Fibroblast of pulmonary artery (primary cell): ENCODE measurements at regions not wholly inside any gene's neighbourhood (a gene's known extent, or its start where the extent isn't known, plus 50 kb on each side); places are given as distances from the start of the nearest gene placed in this dataset.

Source experiments
- DNase-seq: peaks from one replicate; pipeline ENCODE4 v3.0.0-alpha.2; 2010; ENCODE audit warnings: low read depth
- H3K4me3 ChIP-seq: replicated peaks from 2 replicates; pipeline ENCODE4 v1.5.1; 2011; ENCODE audit warnings: low read depth, mild to moderate bottlenecking, control low read depth, low read length, moderate library complexity
- TF ChIP-seq, protein P1 (sequence below): IDR thresholded peaks from 2 replicates; pipeline ENCODE4 v1.5.1; 2011; ENCODE audit warnings: mild to moderate bottlenecking, control low read depth, low read length, inconsistent platforms; ENCODE audit errors: missing control alignments

DNA sequence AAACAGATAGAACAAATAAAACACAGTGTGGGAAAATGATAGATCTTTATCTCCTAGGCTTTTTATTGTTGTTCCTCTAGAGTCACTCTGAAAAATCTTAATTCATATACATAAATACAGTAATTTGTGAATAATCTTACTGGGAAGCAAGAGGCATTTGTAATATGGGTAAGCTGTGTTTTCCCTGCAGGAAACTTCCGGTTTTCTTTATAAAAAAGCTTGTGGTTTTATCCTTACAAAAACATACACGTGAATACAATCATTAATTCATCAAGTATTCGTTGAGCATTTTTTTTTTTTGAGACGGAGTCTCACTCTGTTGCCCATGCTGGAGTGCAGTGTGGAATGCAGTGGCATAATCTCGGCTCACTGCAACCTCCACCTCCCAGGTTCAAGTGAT, 1312.8 kb upstream of the ZEB2 start:
- TF ChIP-seq, protein P1, sequence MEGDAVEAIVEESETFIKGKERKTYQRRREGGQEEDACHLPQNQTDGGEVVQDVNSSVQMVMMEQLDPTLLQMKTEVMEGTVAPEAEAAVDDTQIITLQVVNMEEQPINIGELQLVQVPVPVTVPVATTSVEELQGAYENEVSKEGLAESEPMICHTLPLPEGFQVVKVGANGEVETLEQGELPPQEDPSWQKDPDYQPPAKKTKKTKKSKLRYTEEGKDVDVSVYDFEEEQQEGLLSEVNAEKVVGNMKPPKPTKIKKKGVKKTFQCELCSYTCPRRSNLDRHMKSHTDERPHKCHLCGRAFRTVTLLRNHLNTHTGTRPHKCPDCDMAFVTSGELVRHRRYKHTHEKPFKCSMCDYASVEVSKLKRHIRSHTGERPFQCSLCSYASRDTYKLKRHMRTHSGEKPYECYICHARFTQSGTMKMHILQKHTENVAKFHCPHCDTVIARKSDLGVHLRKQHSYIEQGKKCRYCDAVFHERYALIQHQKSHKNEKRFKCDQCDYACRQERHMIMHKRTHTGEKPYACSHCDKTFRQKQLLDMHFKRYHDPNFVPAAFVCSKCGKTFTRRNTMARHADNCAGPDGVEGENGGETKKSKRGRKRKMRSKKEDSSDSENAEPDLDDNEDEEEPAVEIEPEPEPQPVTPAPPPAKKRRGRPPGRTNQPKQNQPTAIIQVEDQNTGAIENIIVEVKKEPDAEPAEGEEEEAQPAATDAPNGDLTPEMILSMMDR, result no peak
- DNase-seq, result no peak
- H3K4me3 ChIP-seq, result no peak overlapping the region

GRCh38 chr2:145829931-145830330, 1310.0 kb upstream of the ZEB2 start:
- DNase-seq, result no peak
- no peak overlapping the region for H3K4me3 ChIP-seq
- TF ChIP-seq, protein P1, result no peak

- DNase-seq, result no peak
- TF ChIP-seq, protein P1, result no peak
- no peak overlapping the region for H3K4me3 ChIP-seq
These were observed 1307.3 kb upstream of the ZEB2 start for GRCh38 chr2:145827235-145827634.

DNA sequence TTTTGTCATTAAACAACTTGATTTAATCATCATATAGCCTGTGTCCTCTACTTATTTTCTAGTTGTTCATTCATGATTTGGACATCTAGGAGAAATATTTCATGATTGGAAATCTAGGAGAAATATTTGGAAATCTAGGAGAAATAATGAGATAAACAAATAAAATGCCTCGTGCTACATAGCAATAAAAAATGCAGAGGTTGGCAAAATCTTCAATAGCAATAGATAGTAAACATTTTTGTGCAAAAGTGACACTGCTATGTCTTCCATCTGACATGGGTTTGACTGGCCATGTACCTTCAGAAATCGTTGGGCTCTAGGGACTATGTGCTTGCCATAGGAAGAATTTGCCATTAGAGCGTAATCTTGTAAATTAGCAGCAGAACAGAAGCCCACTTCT, 1304.5 kb upstream of the ZEB2 start:
- H3K4me3 ChIP-seq, result no peak overlapping the region
- TF ChIP-seq, protein P1, result no peak
- no peak for DNase-seq

DNA sequence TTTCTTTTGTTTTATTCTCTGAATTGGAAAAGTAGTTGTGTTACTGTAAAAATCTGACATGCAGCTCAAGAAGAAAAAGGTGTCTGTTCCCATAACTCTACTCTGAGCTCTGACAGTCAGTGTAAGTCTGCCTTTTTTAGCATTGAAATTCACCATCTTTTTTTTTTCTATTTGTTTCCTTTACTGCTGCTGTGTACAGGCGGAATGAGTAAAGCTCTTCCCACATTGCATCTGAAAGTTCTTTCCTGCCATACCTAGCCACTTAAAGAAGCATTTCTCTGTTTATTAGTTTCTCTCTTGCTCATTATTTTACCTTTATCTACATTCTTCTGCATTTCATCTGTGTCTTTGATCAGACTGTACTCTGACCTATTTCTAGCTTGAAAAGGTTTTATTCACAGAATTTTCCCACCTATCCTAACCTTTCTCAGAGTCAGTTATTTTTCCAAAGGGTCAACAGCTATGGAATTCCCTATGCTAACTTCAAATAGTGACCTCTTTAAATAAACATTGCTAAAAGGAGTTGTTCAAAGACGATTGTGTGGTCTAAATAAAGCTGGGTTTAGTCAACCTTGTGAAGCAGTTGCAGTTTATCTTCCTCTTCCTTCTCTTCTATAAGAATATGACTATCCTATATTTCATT, 1303.1 kb upstream of the ZEB2 start:
- TF ChIP-seq, protein P1, result no peak
- H3K4me3 ChIP-seq, result no peak overlapping the region
- no peak for DNase-seq

GRCh38 chr2:145820651-145821050, 1300.7 kb upstream of the ZEB2 start:
- no peak for DNase-seq
- H3K4me3 ChIP-seq, result no peak overlapping the region
- TF ChIP-seq, protein P1, result no peak

DNA sequence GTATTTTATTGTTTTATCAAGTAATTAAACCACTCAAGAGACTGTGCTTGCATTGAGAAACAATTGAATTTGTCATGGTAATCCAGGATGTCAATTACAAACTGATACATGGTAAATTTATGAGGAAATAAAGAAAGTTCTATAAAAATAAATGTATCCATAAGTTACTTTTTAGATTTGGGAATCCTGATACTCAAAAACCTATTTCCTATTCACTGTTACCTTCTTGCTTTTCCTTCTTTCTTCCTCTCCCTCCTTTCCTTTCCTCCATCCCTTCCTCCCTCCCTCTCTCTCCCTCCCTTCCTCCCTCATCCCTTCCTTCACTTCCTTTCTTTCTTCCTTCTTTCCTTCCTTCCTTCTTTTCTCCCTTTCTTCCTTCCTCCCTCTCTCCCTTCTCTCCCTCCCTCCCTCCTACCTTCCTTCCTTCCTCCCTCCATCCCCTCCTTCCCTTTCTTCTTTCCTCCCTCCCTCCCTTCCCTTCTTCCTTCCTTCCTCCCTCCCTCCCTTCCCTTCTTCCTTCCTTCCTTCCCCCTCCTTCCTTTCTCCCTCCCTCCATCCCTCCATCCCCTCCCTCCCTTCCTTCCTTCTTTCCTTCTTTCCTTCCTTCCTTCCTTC, 1299.1 kb upstream of the ZEB2 start:
- TF ChIP-seq, protein P1, result no peak
- no peak for DNase-seq
- no peak overlapping the region for H3K4me3 ChIP-seq
